ENCODE measurements at regions not wholly inside any gene's neighbourhood (a gene's known extent, or its start where the extent isn't known, plus 50 kb on each side); places are given as distances from the start of the nearest gene placed in this dataset.

- peak; percentile 45 for DNase-seq
Observed at GRCh38 chr2:67930156-67930555, 132.6 kb downstream of the C1D start.

- no peak for DNase-seq
Observed at GRCh38 chr2:67936969-67937368, 125.8 kb downstream of the C1D start.

GRCh38 chr2:67938053-67938452 is 124.8 kb downstream of the C1D start:
- DNase-seq = no peak

GRCh38 chr2:67945056-67945455 is 117.7 kb downstream of the C1D start:
- no peak for DNase-seq

GRCh38 chr2:67945940-67946339 is 116.9 kb downstream of the C1D start:
- DNase-seq = no peak

GRCh38 chr2:67948057-67948456 is 114.7 kb downstream of the C1D start:
- DNase-seq = no peak

- DNase-seq = no peak
Observed at GRCh38 chr2:67948506-67948905, 114.3 kb downstream of the C1D start.

GRCh38 chr2:67950018-67950417 is 112.8 kb downstream of the C1D start:
- DNase-seq = no peak

- DNase-seq = no peak
Observed at GRCh38 chr2:67950919-67951318, 111.9 kb downstream of the C1D start.

- no peak for DNase-seq
Observed at GRCh38 chr2:67952066-67952465, 110.7 kb downstream of the C1D start.

- DNase-seq = no peak
Observed at GRCh38 chr2:67954093-67954748, 108.6 kb downstream of the C1D start.

GRCh38 chr2:67955748-67956603 is 106.8 kb downstream of the C1D start:
- DNase-seq = no peak

- DNase-seq = no peak
Observed at GRCh38 chr2:67965246-67965645, 97.6 kb downstream of the C1D start.

- DNase-seq = no peak
Observed at GRCh38 chr2:67970071-67970470, 92.7 kb downstream of the C1D start.

GRCh38 chr2:67970542-67970941 is 92.3 kb downstream of the C1D start:
- no peak for DNase-seq

- no peak for DNase-seq
Observed at GRCh38 chr2:67974559-67975430, 88.0 kb downstream of the C1D start.

GRCh38 chr2:67977464-67977863 is 85.3 kb downstream of the C1D start:
- no peak for DNase-seq

GRCh38 chr2:67982956-67983355 is 79.8 kb downstream of the C1D start:
- no peak for DNase-seq

- no peak for DNase-seq
Observed at GRCh38 chr2:67984600-67984999, 78.2 kb downstream of the C1D start.

- no peak for DNase-seq
Observed at GRCh38 chr2:67985586-67985985, 77.2 kb downstream of the C1D start.

GRCh38 chr2:67986258-67986657 is 76.5 kb downstream of the C1D start:
- DNase-seq = no peak
